ENCODE measurements at regions not wholly inside any gene's neighbourhood (a gene's known extent, or its start where the extent isn't known, plus 50 kb on each side); places are given as distances from the start of the nearest gene placed in this dataset.

DNA sequence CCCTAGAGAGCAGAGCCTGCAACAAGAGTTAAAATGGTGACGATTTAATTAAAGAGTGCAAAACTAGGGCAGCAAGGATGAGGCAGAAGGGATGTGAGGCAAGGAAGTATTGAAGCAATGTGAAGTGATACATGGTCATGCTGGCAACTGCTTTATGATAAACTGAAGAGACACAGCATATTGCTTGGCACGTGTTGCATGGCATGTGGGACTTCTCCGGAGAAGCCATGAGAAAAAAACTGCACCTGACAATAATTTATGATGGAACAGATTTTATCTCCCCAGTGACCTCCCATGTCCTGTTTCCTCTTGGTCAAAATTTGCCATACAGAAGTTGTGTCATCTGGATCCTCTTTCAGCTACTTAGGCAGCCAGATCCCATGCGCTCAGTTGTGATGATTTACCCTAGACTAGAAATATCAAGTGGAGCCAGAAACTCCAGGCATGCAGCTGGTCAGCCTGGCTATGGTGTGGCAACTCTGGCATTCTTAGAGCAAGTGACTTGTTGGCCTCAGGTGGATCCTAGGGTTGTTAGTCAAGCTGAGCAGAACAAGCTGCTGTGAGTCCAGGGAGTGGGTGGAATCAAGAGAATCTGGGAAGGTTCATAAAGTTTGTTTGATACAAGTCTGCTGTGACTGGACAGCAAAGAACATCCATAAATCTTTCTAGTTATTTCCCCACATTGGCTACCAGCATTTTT lies 611.4 kb upstream of the USP24 start:
- Mint-ChIP-seq H3K4me3 (no peak overlapping the region), H3K9me3 (no peaks in the 10 kb centered on the region), H3K4me1 (peaks cover 14% of the 10 kb centered on the region), H3K27ac (no peak overlapping the region), H3K27me3 (ENCODE audit: insufficient read depth) (peaks cover 38% of the 10 kb centered on the region), H3K36me3 (ENCODE audit: low read depth) (no peaks in the 10 kb centered on the region)
- TF ChIP-seq, protein P1, sequence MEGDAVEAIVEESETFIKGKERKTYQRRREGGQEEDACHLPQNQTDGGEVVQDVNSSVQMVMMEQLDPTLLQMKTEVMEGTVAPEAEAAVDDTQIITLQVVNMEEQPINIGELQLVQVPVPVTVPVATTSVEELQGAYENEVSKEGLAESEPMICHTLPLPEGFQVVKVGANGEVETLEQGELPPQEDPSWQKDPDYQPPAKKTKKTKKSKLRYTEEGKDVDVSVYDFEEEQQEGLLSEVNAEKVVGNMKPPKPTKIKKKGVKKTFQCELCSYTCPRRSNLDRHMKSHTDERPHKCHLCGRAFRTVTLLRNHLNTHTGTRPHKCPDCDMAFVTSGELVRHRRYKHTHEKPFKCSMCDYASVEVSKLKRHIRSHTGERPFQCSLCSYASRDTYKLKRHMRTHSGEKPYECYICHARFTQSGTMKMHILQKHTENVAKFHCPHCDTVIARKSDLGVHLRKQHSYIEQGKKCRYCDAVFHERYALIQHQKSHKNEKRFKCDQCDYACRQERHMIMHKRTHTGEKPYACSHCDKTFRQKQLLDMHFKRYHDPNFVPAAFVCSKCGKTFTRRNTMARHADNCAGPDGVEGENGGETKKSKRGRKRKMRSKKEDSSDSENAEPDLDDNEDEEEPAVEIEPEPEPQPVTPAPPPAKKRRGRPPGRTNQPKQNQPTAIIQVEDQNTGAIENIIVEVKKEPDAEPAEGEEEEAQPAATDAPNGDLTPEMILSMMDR (conservative IDR thresholded peaks at IDR 0.05) = no peak
- Histone ChIP-seq H3K9me3 (ENCODE audit: control insufficient read depth, low read length) (no peaks in the 10 kb centered on the region), H3K4me1 (ENCODE audit: control insufficient read depth, insufficient read depth, low read length) (peaks cover 5% of the 10 kb centered on the region), H3K36me3 (ENCODE audit: control insufficient read depth, insufficient read depth, low read length) (no peaks in the 10 kb centered on the region), H3K27me3 (ENCODE audit: control insufficient read depth, insufficient read depth, low read length, poor library complexity, severe bottlenecking) (peaks cover 33% of the 10 kb centered on the region), H3K4me3 (ENCODE audit: low read length) (no peak overlapping the region), H3K9ac (ENCODE audit: extremely low read depth, low read length, poor library complexity, severe bottlenecking) (no peak overlapping the region), H3K27ac (ENCODE audit: low read depth, low read length) (no peak overlapping the region)
- no peak for DNase-seq
- 69 to 92% methylated on average over 3 to 4 of the region's 4 CpGs for WGBS, 2 experiments (ENCODE audit: insufficient coverage in 1 of 2, insufficient read length in 1 of 2)

DNA sequence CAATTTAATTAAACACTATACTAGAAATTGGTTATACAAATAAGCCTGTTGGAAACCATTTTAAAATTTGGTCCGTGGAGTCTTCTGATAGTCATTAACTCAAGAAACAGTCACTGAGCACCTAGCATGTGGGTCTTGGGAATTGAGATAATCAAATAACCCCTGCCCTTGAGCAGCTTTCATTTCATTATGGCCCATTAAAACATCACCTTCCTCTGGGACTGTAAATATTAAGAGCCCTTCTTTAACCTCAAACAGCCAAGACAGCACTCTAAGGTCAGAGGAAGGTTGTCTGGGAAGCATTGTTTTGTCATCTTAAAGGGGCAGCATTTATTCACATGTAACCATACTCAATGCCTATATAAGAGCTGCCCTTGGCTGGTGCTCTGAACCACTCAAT lies 610.3 kb upstream of the USP24 start:
- TF ChIP-seq, protein P1 (conservative IDR thresholded peaks at IDR 0.05) = no peak
- no peak overlapping the region for H3K9ac ChIP-seq (ENCODE audit: extremely low read depth, low read length, poor library complexity, severe bottlenecking)
- peaks cover 22% of the 10 kb centered on the region for H3K27me3 ChIP-seq (ENCODE audit: control insufficient read depth, insufficient read depth, low read length, poor library complexity, severe bottlenecking)
- no peak for DNase-seq
- H3K27ac Mint-ChIP-seq = no peak overlapping the region
- H3K27ac ChIP-seq (ENCODE audit: low read depth, low read length) = no peak overlapping the region
- H3K36me3 Mint-ChIP-seq (ENCODE audit: low read depth) = no peaks in the 10 kb centered on the region
- H3K4me3 Mint-ChIP-seq = no peak overlapping the region
- peaks cover 14% of the 10 kb centered on the region for H3K4me1 Mint-ChIP-seq
- H3K9me3 ChIP-seq (ENCODE audit: control insufficient read depth, low read length) = no peaks in the 10 kb centered on the region
- peaks cover 30% of the 10 kb centered on the region for H3K27me3 Mint-ChIP-seq (ENCODE audit: insufficient read depth)
- WGBS, 2 experiments (ENCODE audit: insufficient coverage in 1 of 2, insufficient read length in 1 of 2) = 94% methylated on average over 1 of the region's 1 CpG; no CpG with 5 or more reads in 1 of the 2 experiments
- no peak overlapping the region for H3K4me3 ChIP-seq (ENCODE audit: low read length)
- H3K36me3 ChIP-seq (ENCODE audit: control insufficient read depth, insufficient read depth, low read length) = no peaks in the 10 kb centered on the region
- H3K9me3 Mint-ChIP-seq = no peaks in the 10 kb centered on the region
- H3K4me1 ChIP-seq (ENCODE audit: control insufficient read depth, insufficient read depth, low read length) = peaks cover 5% of the 10 kb centered on the region

DNA sequence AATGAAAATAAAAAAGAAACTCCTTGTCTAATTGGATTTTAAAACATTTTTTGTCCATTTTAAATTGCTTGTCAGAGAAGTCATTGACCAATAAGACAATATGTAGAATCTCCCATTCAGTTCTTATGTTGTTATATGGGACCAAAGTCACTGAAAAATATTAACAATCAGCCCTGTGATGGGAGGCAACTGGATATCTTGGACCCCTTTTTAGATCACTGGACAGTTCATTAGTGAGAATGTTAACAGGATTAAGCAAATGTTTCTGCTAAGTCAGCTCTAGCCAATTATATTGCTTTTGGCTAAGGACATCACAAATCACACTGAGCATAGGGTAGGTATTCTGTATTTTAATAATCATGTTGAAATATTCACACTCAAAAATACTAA lies 609.1 kb upstream of the USP24 start:
- Mint-ChIP-seq H3K36me3 (ENCODE audit: low read depth) (no peaks in the 10 kb centered on the region), H3K4me3 (no peak overlapping the region), H3K27me3 (ENCODE audit: insufficient read depth) (peaks cover 19% of the 10 kb centered on the region), H3K9me3 (no peaks in the 10 kb centered on the region), H3K27ac (no peak overlapping the region), H3K4me1 (peaks cover 14% of the 10 kb centered on the region)
- TF ChIP-seq, protein P1 (conservative IDR thresholded peaks at IDR 0.05) = no peak
- Histone ChIP-seq H3K9ac (ENCODE audit: extremely low read depth, low read length, poor library complexity, severe bottlenecking) (no peak overlapping the region), H3K9me3 (ENCODE audit: control insufficient read depth, low read length) (no peaks in the 10 kb centered on the region), H3K4me3 (ENCODE audit: low read length) (no peak overlapping the region), H3K27me3 (ENCODE audit: control insufficient read depth, insufficient read depth, low read length, poor library complexity, severe bottlenecking) (peaks cover 10% of the 10 kb centered on the region), H3K4me1 (ENCODE audit: control insufficient read depth, insufficient read depth, low read length) (peaks cover 5% of the 10 kb centered on the region), H3K36me3 (ENCODE audit: control insufficient read depth, insufficient read depth, low read length) (no peaks in the 10 kb centered on the region), H3K27ac (ENCODE audit: low read depth, low read length) (no peak overlapping the region)
- no peak for DNase-seq

Data from endodermal cell (in vitro differentiated cells).